HG03060 (cell line): ENCODE measurements at regions not wholly inside any gene's neighbourhood (a gene's known extent, or its start where the extent isn't known, plus 50 kb on each side); places are given as distances from the start of the nearest gene placed in this dataset.
"Not testable (repeated sequence)": the region's sequence is repeated elsewhere in the genome, so short reads cannot be mapped to it uniquely, and the experiment has no call there.

Experiments
- ATAC-seq: cut with Tn5 transposase; IDR thresholded peaks from one replicate; pipeline ENCODE4 v1.9.1; 2021; ENCODE audit warnings: low read depth, moderate number of reproducible peaks; ENCODE audit not compliant: unreplicated experiment

- ATAC-seq, result no peak
Measured at GRCh38 chr9:120338340-120338739, 241.6 kb downstream of the CDK5RAP2 start.

GRCh38 chr9:120337131-120337530 is 242.8 kb downstream of the CDK5RAP2 start:
- no peak for ATAC-seq

- no peak for ATAC-seq
Measured at GRCh38 chr9:120336753-120337090, 243.2 kb downstream of the CDK5RAP2 start.

GRCh38 chr9:120336021-120336752 is 243.8 kb downstream of the CDK5RAP2 start:
- ATAC-seq, result no peak

- no peak for ATAC-seq
Measured at GRCh38 chr9:120331913-120332312, 248.1 kb downstream of the CDK5RAP2 start.

GRCh38 chr9:120330031-120330430 is 249.9 kb downstream of the CDK5RAP2 start:
- no peak for ATAC-seq

- no peak for ATAC-seq
Measured at GRCh38 chr9:120327322-120327721, 252.6 kb downstream of the CDK5RAP2 start.

- ATAC-seq, result no peak
Measured at GRCh38 chr9:120326049-120326693, 253.8 kb downstream of the CDK5RAP2 start.

GRCh38 chr9:120324996-120325642 is 254.8 kb downstream of the CDK5RAP2 start:
- no peak for ATAC-seq

GRCh38 chr9:120324461-120324860 is 255.5 kb downstream of the CDK5RAP2 start:
- ATAC-seq, result no peak

- ATAC-seq, result no peak
Measured at GRCh38 chr9:120323125-120323524, 256.8 kb downstream of the CDK5RAP2 start.

GRCh38 chr9:120319452-120319851 is 260.5 kb downstream of the CDK5RAP2 start:
- no peak for ATAC-seq

- no peak for ATAC-seq
Measured at GRCh38 chr9:120315154-120315553, 264.8 kb downstream of the CDK5RAP2 start.

- no peak for ATAC-seq
Measured at GRCh38 chr9:120312031-120312430, 267.9 kb downstream of the CDK5RAP2 start.

GRCh38 chr9:120310035-120310434 is 269.9 kb downstream of the CDK5RAP2 start:
- ATAC-seq, result no peak

GRCh38 chr9:120308495-120308894 is 271.5 kb downstream of the CDK5RAP2 start:
- ATAC-seq, result no peak

- ATAC-seq, result no peak
Measured at GRCh38 chr9:120307599-120307998, 272.4 kb downstream of the CDK5RAP2 start.

- ATAC-seq, result no peak
Measured at GRCh38 chr9:120306561-120306960, 273.4 kb downstream of the CDK5RAP2 start.

- ATAC-seq, result no peak
Measured at GRCh38 chr9:120306088-120306487, 273.9 kb downstream of the CDK5RAP2 start.

GRCh38 chr9:120304896-120305295 is 275.1 kb downstream of the CDK5RAP2 start:
- not testable (repeated sequence) for ATAC-seq

- ATAC-seq, result no peak
Measured at GRCh38 chr9:120303519-120303918, 276.4 kb downstream of the CDK5RAP2 start.

GRCh38 chr9:120299785-120300184 is 280.2 kb downstream of the CDK5RAP2 start:
- ATAC-seq, result no peak
